Parathyroid adenoma (tissue), 2 donors: ENCODE measurements at regions not wholly inside any gene's neighbourhood (a gene's known extent, or its start where the extent isn't known, plus 50 kb on each side); places are given as distances from the start of the nearest gene placed in this dataset.

Source experiments
- H2AFZ ChIP-seq: fragments of 300-600 bp; sonication (generic); one replicate; pipeline ENCODE4 v1.7.0; 2017; ENCODE audit warnings: antibody characterized with exemption, mild to moderate bottlenecking
- H3K27ac ChIP-seq: fragments of 300-600 bp; sonication (generic); one replicate; pipeline ENCODE4 v1.7.0; 2017
- H3K27me3 ChIP-seq: fragments of 300-600 bp; sonication (generic); one replicate; pipeline ENCODE4 v1.7.0; 2017; ENCODE audit warnings: low read length; ENCODE audit not compliant: control insufficient read depth, insufficient read depth
- H3K36me3 ChIP-seq: fragments of 300-600 bp; sonication (generic); one replicate; pipeline ENCODE4 v1.7.0; 2017; ENCODE audit warnings: low read length; ENCODE audit not compliant: control insufficient read depth, insufficient read depth
- H3K4me1 ChIP-seq: fragments of 300-600 bp; sonication (generic); one replicate; pipeline ENCODE4 v1.7.0; 2017; ENCODE audit warnings: control low read depth
- H3K4me2 ChIP-seq: fragments of 300-600 bp; sonication (generic); one replicate; pipeline ENCODE4 v1.7.0; 2017; ENCODE audit warnings: low read length
- H3K4me3 ChIP-seq: fragments of 300-600 bp; sonication (generic); one replicate; pipeline ENCODE4 v1.7.0; 2017; ENCODE audit warnings: low read depth, low read length
- H3K79me2 ChIP-seq: fragments of 300-600 bp; sonication (generic); one replicate; pipeline ENCODE4 v1.7.0; 2017; ENCODE audit warnings: control low read depth
- H3K9ac ChIP-seq: fragments of 300-600 bp; sonication (generic); one replicate; pipeline ENCODE4 v1.7.0; 2017; ENCODE audit warnings: mild to moderate bottlenecking
- H3K9me3 ChIP-seq: fragments of 300-600 bp; sonication (generic); one replicate; pipeline ENCODE4 v1.7.0; 2017; ENCODE audit warnings: low read length; ENCODE audit not compliant: control insufficient read depth
- TF ChIP-seq, protein P1 (sequence below): fragments of 300-600 bp; sonication (generic); IDR thresholded peaks from one replicate; pipeline ENCODE4 v1.7.0; 2017; ENCODE audit warnings: antibody characterized with exemption, mild to moderate bottlenecking
- donor health status: primary hyperparathyroidism.

DNA sequence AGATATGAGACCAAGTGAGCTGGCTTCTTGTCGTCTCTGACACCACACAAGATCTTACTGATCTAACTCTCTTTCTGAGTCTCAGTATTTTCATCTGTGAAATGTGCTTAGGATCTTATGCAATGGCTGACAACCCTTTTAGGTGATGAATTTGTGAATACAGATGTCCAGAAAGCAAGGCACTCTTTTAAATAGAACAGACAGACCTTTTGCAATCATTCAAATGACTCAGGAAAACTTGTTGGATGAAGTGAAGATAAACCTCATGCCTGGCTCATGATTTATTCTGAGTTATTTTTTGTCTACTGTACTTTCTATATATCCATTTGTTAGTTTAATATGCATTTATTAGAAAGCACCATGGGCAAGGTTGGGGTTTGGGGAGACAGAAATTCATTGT, 411.3 kb downstream of the PTPRU start:
- Histone ChIP-seq H3K27ac (no peak overlapping the region), H3K4me1 (no peaks in the 10 kb centered on the region), H3K4me3 (no peak overlapping the region), H3K4me2 (no peak overlapping the region), H3K27me3 (no peaks in the 10 kb centered on the region), H2AFZ (no peak overlapping the region), H3K9ac (no peak overlapping the region), H3K9me3 (no peaks in the 10 kb centered on the region), H3K36me3 (no peaks in the 10 kb centered on the region), H3K79me2 (no peaks in the 10 kb centered on the region)
- TF ChIP-seq, protein P1, sequence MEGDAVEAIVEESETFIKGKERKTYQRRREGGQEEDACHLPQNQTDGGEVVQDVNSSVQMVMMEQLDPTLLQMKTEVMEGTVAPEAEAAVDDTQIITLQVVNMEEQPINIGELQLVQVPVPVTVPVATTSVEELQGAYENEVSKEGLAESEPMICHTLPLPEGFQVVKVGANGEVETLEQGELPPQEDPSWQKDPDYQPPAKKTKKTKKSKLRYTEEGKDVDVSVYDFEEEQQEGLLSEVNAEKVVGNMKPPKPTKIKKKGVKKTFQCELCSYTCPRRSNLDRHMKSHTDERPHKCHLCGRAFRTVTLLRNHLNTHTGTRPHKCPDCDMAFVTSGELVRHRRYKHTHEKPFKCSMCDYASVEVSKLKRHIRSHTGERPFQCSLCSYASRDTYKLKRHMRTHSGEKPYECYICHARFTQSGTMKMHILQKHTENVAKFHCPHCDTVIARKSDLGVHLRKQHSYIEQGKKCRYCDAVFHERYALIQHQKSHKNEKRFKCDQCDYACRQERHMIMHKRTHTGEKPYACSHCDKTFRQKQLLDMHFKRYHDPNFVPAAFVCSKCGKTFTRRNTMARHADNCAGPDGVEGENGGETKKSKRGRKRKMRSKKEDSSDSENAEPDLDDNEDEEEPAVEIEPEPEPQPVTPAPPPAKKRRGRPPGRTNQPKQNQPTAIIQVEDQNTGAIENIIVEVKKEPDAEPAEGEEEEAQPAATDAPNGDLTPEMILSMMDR, result no peak

DNA sequence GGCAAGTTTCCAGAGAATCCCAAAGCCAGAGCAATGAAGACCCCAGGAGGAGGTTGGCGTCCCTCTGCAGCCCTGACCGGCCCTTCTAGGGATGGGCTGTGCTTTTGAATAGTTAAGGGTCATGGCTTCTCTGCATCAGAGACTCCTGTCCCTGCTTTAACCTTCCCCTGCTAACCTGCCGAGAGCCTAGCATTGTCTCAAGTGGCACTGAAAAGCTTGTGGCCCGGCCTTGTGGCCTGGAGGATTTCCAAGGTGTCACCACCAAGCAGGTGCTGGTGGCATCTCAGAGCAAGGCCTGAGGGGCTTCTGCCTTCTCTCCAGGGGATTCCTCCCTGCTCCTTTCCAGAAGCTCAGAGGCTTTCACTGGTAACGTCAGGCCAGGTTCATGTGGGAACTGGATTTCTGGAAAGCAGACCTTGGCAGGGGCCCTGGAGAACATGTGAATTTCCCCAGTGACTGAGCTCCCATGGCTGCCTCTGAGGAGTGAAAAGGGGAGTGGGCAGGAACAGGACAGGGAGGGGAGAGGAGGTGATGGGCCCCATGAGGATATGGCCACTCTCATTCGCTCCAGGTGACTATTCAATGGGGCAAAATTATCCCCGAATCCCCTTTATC, 409.9 kb downstream of the PTPRU start:
- no peaks in the 10 kb centered on the region for H3K36me3 ChIP-seq
- H3K27ac ChIP-seq, result no peak overlapping the region
- H3K79me2 ChIP-seq, result no peaks in the 10 kb centered on the region
- H3K4me1 ChIP-seq, result no peaks in the 10 kb centered on the region
- H3K9me3 ChIP-seq, result no peaks in the 10 kb centered on the region
- H2AFZ ChIP-seq, result no peak overlapping the region
- no peak overlapping the region for H3K4me2 ChIP-seq
- H3K9ac ChIP-seq, result no peak overlapping the region
- TF ChIP-seq, protein P1, result no peak
- H3K27me3 ChIP-seq, result no peaks in the 10 kb centered on the region
- H3K4me3 ChIP-seq, result no peak overlapping the region

DNA sequence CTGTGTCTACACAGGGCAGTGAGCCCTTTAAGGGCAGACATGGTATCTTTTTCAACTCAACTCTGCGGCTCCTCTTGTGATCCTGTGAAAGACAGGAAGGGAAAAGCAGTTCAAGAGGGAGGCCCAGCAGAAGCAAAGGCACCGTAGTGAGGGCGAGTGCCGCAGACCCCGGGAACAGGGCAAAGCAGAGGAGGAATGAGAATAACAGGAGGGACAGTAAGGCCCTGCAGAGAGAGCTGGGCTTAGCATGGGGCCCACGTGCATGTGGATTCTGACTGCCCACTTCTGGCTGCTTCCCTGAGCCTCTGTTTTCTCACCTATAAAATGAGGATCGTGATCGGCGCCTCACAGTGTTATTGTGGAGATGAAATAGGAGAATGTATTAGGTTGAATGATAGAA, 409.3 kb downstream of the PTPRU start:
- H3K79me2 ChIP-seq, result no peaks in the 10 kb centered on the region
- no peaks in the 10 kb centered on the region for H3K27me3 ChIP-seq
- no peaks in the 10 kb centered on the region for H3K4me1 ChIP-seq
- no peak overlapping the region for H3K4me3 ChIP-seq
- H3K9ac ChIP-seq, result no peak overlapping the region
- H3K27ac ChIP-seq, result no peak overlapping the region
- no peaks in the 10 kb centered on the region for H3K36me3 ChIP-seq
- no peak overlapping the region for H2AFZ ChIP-seq
- TF ChIP-seq, protein P1, result no peak
- H3K4me2 ChIP-seq, result no peak overlapping the region
- no peaks in the 10 kb centered on the region for H3K9me3 ChIP-seq

DNA sequence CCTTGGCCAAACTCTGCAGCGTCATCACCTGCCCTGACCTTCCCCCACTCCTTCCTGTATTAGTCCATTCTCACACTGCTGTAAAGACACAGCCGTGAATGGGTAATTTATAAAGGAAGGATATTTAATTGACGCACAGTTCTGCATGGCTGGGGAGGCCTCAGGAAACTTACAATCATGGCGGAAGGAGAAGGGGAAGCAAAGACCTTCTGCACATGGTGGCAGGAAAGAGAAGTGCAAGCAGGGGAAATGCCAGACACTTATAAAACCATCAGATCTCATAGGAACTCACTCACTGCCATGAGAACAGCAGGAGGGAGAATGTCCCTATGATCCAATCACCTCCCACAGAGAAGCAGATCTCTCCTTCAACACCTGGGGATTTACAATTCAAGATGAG, 408.5 kb downstream of the PTPRU start:
- no peak overlapping the region for H3K4me2 ChIP-seq
- H3K27ac ChIP-seq, result no peak overlapping the region

More for the DNA sequence above, 408.5 kb downstream of the PTPRU start:
- H3K79me2 ChIP-seq, result no peaks in the 10 kb centered on the region
- H3K9ac ChIP-seq, result no peak overlapping the region
- H3K9me3 ChIP-seq, result no peaks in the 10 kb centered on the region
- H2AFZ ChIP-seq, result no peak overlapping the region
- no peaks in the 10 kb centered on the region for H3K4me1 ChIP-seq
- H3K27me3 ChIP-seq, result no peaks in the 10 kb centered on the region
- H3K36me3 ChIP-seq, result no peaks in the 10 kb centered on the region
- H3K4me3 ChIP-seq, result no peak overlapping the region
- TF ChIP-seq, protein P1, result no peak
